ENCODE measurements at regions not wholly inside any gene's neighbourhood (a gene's known extent, or its start where the extent isn't known, plus 50 kb on each side); places are given as distances from the start of the nearest gene placed in this dataset.

DNA sequence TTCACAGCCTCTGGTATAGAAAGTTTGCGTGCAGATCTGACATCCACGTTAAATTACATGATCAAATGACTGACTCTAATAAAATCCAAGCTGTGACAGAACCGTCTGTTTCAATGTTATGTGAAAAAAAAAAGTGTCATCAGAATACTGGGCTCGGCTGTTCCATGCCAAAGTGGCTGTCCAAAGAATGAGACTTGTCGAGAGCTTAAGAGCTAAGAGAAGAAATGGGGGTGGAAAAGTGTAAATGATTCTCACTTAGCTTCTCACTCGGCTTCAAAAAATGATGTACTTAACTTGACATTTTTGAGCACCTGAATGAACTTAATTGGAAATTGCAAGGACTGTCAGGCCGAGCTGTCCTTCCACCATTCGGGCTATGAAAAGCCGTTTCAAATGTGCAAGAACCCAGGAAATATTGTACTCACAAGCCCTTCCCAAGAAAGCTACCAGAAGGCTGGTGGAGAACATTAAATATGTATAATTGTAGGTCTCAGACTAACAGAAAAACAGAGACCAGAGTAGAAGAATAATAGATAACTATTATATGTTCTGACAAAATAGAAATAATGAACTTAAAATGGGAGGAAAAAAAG, 78.0 kb downstream of the DIO3 start:
- in situ Hi-C loops (cut with HindIII; ENCODE audit: low pct_unique_long_range_greater_than_20kb, low sequenced_read_pairs) (no loop called here), intact Hi-C loops (cut with micrococcal nuclease; ENCODE audit: unreplicated experiment) (no loop called here)
- Histone ChIP-seq H3K4me3 (ENCODE audit: low read depth in 2 of 2, low read length in 2 of 2) (no peak overlapping the region), H3K27me3 (ENCODE audit: control insufficient read depth, insufficient read depth, low read length) (no peaks in the 10 kb centered on the region), H3K4me1 (ENCODE audit: control insufficient read depth, insufficient read depth, low read length) (no peaks in the 10 kb centered on the region), H3K9me3 (ENCODE audit: control insufficient read depth, insufficient read depth, low read depth, low read length) (peaks cover 3% of the 10 kb centered on the region; the same call in 1 of the 2 replicates), H3K36me3 (ENCODE audit: control insufficient read depth, insufficient read depth, low read length) (no peaks in the 10 kb centered on the region), H3K27ac (ENCODE audit: low read length) (no peak overlapping the region)
- ChIA-PET CTCF (no interaction called here), POLR2A (no interaction called here)
- DNase-seq (ENCODE audit: low read depth, low spot score) (no peak), ATAC-seq (no peak)
- TF ChIP-seq TCF7L2 (IDR thresholded peaks at IDR 0.05; ENCODE audit: low read depth, low read length): no peak
- TF ChIP-seq, protein P1, sequence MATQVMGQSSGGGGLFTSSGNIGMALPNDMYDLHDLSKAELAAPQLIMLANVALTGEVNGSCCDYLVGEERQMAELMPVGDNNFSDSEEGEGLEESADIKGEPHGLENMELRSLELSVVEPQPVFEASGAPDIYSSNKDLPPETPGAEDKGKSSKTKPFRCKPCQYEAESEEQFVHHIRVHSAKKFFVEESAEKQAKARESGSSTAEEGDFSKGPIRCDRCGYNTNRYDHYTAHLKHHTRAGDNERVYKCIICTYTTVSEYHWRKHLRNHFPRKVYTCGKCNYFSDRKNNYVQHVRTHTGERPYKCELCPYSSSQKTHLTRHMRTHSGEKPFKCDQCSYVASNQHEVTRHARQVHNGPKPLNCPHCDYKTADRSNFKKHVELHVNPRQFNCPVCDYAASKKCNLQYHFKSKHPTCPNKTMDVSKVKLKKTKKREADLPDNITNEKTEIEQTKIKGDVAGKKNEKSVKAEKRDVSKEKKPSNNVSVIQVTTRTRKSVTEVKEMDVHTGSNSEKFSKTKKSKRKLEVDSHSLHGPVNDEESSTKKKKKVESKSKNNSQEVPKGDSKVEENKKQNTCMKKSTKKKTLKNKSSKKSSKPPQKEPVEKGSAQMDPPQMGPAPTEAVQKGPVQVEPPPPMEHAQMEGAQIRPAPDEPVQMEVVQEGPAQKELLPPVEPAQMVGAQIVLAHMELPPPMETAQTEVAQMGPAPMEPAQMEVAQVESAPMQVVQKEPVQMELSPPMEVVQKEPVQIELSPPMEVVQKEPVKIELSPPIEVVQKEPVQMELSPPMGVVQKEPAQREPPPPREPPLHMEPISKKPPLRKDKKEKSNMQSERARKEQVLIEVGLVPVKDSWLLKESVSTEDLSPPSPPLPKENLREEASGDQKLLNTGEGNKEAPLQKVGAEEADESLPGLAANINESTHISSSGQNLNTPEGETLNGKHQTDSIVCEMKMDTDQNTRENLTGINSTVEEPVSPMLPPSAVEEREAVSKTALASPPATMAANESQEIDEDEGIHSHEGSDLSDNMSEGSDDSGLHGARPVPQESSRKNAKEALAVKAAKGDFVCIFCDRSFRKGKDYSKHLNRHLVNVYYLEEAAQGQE (IDR thresholded peaks at IDR 0.05; ENCODE audit: insufficient read depth in 1 of 2, low read depth in 2 of 2, low read length in 1 of 2): no peak
- TF ChIP-seq SIN3A (IDR thresholded peaks at IDR 0.05; ENCODE audit: borderline replicate concordance, insufficient read depth, low read depth, low read length): no peak
- TF ChIP-seq POLR2AphosphoS5 (IDR thresholded peaks at IDR 0.05; ENCODE audit: low read depth, low read length): no peak
- TF ChIP-seq, protein P2, sequence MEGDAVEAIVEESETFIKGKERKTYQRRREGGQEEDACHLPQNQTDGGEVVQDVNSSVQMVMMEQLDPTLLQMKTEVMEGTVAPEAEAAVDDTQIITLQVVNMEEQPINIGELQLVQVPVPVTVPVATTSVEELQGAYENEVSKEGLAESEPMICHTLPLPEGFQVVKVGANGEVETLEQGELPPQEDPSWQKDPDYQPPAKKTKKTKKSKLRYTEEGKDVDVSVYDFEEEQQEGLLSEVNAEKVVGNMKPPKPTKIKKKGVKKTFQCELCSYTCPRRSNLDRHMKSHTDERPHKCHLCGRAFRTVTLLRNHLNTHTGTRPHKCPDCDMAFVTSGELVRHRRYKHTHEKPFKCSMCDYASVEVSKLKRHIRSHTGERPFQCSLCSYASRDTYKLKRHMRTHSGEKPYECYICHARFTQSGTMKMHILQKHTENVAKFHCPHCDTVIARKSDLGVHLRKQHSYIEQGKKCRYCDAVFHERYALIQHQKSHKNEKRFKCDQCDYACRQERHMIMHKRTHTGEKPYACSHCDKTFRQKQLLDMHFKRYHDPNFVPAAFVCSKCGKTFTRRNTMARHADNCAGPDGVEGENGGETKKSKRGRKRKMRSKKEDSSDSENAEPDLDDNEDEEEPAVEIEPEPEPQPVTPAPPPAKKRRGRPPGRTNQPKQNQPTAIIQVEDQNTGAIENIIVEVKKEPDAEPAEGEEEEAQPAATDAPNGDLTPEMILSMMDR (IDR thresholded peaks at IDR 0.05): no peak
- BruUV-seq (replicated peaks): no TSS peak

DNA sequence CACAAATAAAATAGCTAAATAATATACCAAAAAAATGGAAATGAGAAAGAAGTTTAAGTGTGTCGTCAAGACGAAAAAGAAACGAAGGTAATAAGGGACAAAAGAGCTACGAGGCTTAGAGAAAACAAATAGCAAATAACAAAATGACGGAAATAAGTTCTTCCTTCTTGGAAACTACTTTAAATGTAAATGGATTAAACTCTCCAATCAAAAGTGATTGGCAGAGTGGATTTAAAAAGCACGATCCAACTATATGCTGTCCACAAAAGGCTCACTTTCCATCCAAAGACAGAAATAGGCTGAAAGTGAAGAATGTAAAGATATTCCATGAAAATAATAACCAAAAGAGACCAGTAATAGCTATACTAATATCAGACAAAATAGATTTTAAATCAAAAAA, 82.4 kb downstream of the DIO3 start:
- Histone ChIP-seq H3K36me3 (ENCODE audit: control insufficient read depth, insufficient read depth, low read length) (no peaks in the 10 kb centered on the region), H3K9me3 (ENCODE audit: control insufficient read depth, insufficient read depth, low read depth, low read length) (peaks cover 3% of the 10 kb centered on the region; the same call in 1 of the 2 replicates), H3K4me3 (ENCODE audit: low read depth in 2 of 2, low read length in 2 of 2) (no peak overlapping the region), H3K27ac (ENCODE audit: low read length) (no peak overlapping the region), H3K4me1 (ENCODE audit: control insufficient read depth, insufficient read depth, low read length) (no peaks in the 10 kb centered on the region), H3K27me3 (ENCODE audit: control insufficient read depth, insufficient read depth, low read length) (no peaks in the 10 kb centered on the region)
- no TSS peak for BruUV-seq (replicated peaks)
- ATAC-seq (no peak), DNase-seq (ENCODE audit: low read depth, low spot score) (no peak)
- TF ChIP-seq TCF7L2 (IDR thresholded peaks at IDR 0.05; ENCODE audit: low read depth, low read length): no peak
- no peak for TF ChIP-seq SIN3A (IDR thresholded peaks at IDR 0.05; ENCODE audit: borderline replicate concordance, insufficient read depth, low read depth, low read length)
- no peak for TF ChIP-seq POLR2AphosphoS5 (IDR thresholded peaks at IDR 0.05; ENCODE audit: low read depth, low read length)
- TF ChIP-seq, protein P2 (IDR thresholded peaks at IDR 0.05): no peak
- TF ChIP-seq, protein P1 (IDR thresholded peaks at IDR 0.05; ENCODE audit: insufficient read depth in 1 of 2, low read depth in 2 of 2, low read length in 1 of 2): no peak
- POLR2A ChIA-PET: no interaction called here
- CTCF ChIA-PET: no interaction called here
- intact Hi-C loops (cut with micrococcal nuclease; ENCODE audit: unreplicated experiment) (no loop called here), in situ Hi-C loops (cut with HindIII; ENCODE audit: low pct_unique_long_range_greater_than_20kb, low sequenced_read_pairs) (no loop called here)
